ENCODE measurements at regions not wholly inside any gene's neighbourhood (a gene's known extent, or its start where the extent isn't known, plus 50 kb on each side); places are given as distances from the start of the nearest gene placed in this dataset.

- TF ChIP-seq CTCF (IDR thresholded peaks at IDR 0.05 in 2 of 3, conservative IDR thresholded peaks at IDR 0.05 in 1 of 3; ENCODE audit: control insufficient read depth in 2 of 3, extremely low read depth in 1 of 3, insufficient read depth in 1 of 3, low read depth in 3 of 3, low read length in 3 of 3) (no peak), HCFC1 (IDR thresholded peaks at IDR 0.05; ENCODE audit: low read length) (no peak), ZBTB33 (IDR thresholded peaks at IDR 0.05) (no peak), REST (IDR thresholded peaks at IDR 0.05; ENCODE audit: low read depth, low read length) (no peak), PRDM15 (CRISPR knock-in tag; IDR thresholded peaks at IDR 0.05) (no peak), POLR2A (IDR thresholded peaks at IDR 0.05; ENCODE audit: low read depth, low read length) (no peak), ZNF274 (IDR thresholded peaks at IDR 0.05; ENCODE audit: insufficient read depth, insufficient read length) (no peak), ZBTB11 (CRISPR knock-in tag; IDR thresholded peaks at IDR 0.05) (no peak), NR2C2 (IDR thresholded peaks at IDR 0.05; ENCODE audit: borderline replicate concordance, control insufficient read depth, insufficient read length, low read depth) (no peak), LARP7 (IDR thresholded peaks at IDR 0.05) (no peak)
Measured at GRCh38 chr4:41329361-41329760, 72.6 kb downstream of the UCHL1 start.
